WTC11 (cell line): ENCODE measurements at regions not wholly inside any gene's neighbourhood (a gene's known extent, or its start where the extent isn't known, plus 50 kb on each side); places are given as distances from the start of the nearest gene placed in this dataset.
"Not testable (repeated sequence)": the region's sequence is repeated elsewhere in the genome, so short reads cannot be mapped to it uniquely, and the experiment has no call there.

Experiments
- ATAC-seq: fragments of 200-7000 bp; cut with Tn5 transposase; 2 replicates; pipeline ENCODE4 v1.10.0; 2021; ENCODE audit warnings: mild to moderate bottlenecking, moderate library complexity
- CTCF ChIA-PET: fragments of 300-600 bp; sonication (Branson Sonifier 250); formaldehyde crosslinking; loops from one replicate; lab custom pipeline; 2021; ENCODE audit warnings: antibody characterized with exemption; lab: Charles Lee
- POLR2A ChIA-PET: fragments of 350-600 bp; sonication (Branson Sonifier 250); formaldehyde crosslinking; loops from one replicate; lab custom pipeline; 2021; ENCODE audit warnings: antibody characterized with exemption; lab: Charles Lee
- DNase-seq: peaks from one replicate; pipeline ENCODE4 v3.0.0; 2021; ENCODE audit warnings: low spot score
- H3K27ac Mint-ChIP-seq: 2 replicates; pipeline ENCODE4 v1.8.0; 2021; ENCODE audit warnings: mixed read lengths
- H3K27me3 Mint-ChIP-seq: 2 replicates; pipeline ENCODE4 v1.8.0; 2021; ENCODE audit warnings: low read depth, mild to moderate bottlenecking, moderate library complexity, mixed read lengths
- H3K36me3 Mint-ChIP-seq: 2 replicates; pipeline ENCODE4 v1.8.0; 2021; ENCODE audit warnings: mixed read lengths
- H3K4me1 Mint-ChIP-seq: 2 replicates; pipeline ENCODE4 v1.8.0; 2022; ENCODE audit warnings: mixed read lengths
- H3K4me3 Mint-ChIP-seq: 2 replicates; pipeline ENCODE4 v1.8.0; 2021; ENCODE audit warnings: mild to moderate bottlenecking, moderate library complexity, mixed read lengths
- H3K9me3 Mint-ChIP-seq: 2 replicates; pipeline ENCODE4 v1.8.0; 2021; ENCODE audit warnings: mixed read lengths
- ARID4B ChIP-seq: sonication (generic); formaldehyde crosslinking; IDR thresholded peaks from 2 replicates; pipeline ENCODE4 v1.8.0; 2023; ENCODE audit warnings: missing genetic modification reagents, mild to moderate bottlenecking, borderline replicate concordance
- ATF6 ChIP-seq: sonication (generic); formaldehyde crosslinking; IDR thresholded peaks from 2 replicates; pipeline ENCODE4 v1.8.1; 2023; ENCODE audit warnings: mild to moderate bottlenecking, missing genetic modification reagents
- CREB1 ChIP-seq: sonication (generic); formaldehyde crosslinking; IDR thresholded peaks from 2 replicates; pipeline ENCODE4 v1.8.0; 2023; ENCODE audit warnings: mild to moderate bottlenecking, missing genetic modification reagents
- CREM ChIP-seq: sonication (generic); formaldehyde crosslinking; IDR thresholded peaks from 2 replicates; pipeline ENCODE4 v1.8.1; 2022; ENCODE audit warnings: mild to moderate bottlenecking, missing genetic modification reagents, moderate library complexity
- ELF4 ChIP-seq: sonication (generic); formaldehyde crosslinking; IDR thresholded peaks from 2 replicates; pipeline ENCODE4 v1.8.1; 2022; ENCODE audit warnings: low read depth, mild to moderate bottlenecking, moderate library complexity, missing genetic modification reagents
- GABPB1 ChIP-seq: sonication (generic); formaldehyde crosslinking; IDR thresholded peaks from 2 replicates; pipeline ENCODE4 v1.8.1; 2023; ENCODE audit warnings: mild to moderate bottlenecking, missing genetic modification reagents
- GRHL2 ChIP-seq: fragments of 250-450 bp; sonication (Bioruptor Pico); IDR thresholded peaks from 2 replicates; pipeline ENCODE4 v1.8.0; 2022; ENCODE audit warnings: mild to moderate bottlenecking, moderate library complexity; ENCODE audit not compliant: insufficient replicate concordance, severe bottlenecking
- JUN ChIP-seq: sonication (generic); formaldehyde crosslinking; IDR thresholded peaks from 2 replicates; pipeline ENCODE4 v1.8.0; 2023; ENCODE audit warnings: mild to moderate bottlenecking, missing genetic modification reagents
- KAT7 ChIP-seq: sonication (generic); formaldehyde crosslinking; IDR thresholded peaks from 2 replicates; pipeline ENCODE4 v1.8.1; 2023; ENCODE audit warnings: missing genetic modification reagents, mild to moderate bottlenecking, borderline replicate concordance
- SMAD3 ChIP-seq: sonication (generic); formaldehyde crosslinking; IDR thresholded peaks from 2 replicates; pipeline ENCODE4 v1.8.0; 2022; ENCODE audit warnings: missing genetic modification reagents, mild to moderate bottlenecking, borderline replicate concordance
- STAT6 ChIP-seq: sonication (generic); formaldehyde crosslinking; conservative IDR thresholded peaks from 2 replicates; pipeline ENCODE4 v1.8.1; 2023; ENCODE audit warnings: mild to moderate bottlenecking, low read depth, missing genetic modification reagents, moderate library complexity
- TCF7 ChIP-seq: sonication (generic); formaldehyde crosslinking; IDR thresholded peaks from 2 replicates; pipeline ENCODE4 v1.8.0; 2022; ENCODE audit warnings: mild to moderate bottlenecking, low read depth, missing genetic modification reagents, moderate library complexity
- TEAD4 ChIP-seq: sonication (generic); formaldehyde crosslinking; IDR thresholded peaks from 2 replicates; pipeline ENCODE4 v1.8.0; 2022; ENCODE audit warnings: mild to moderate bottlenecking, missing genetic modification reagents
- USF2 ChIP-seq: sonication (generic); formaldehyde crosslinking; IDR thresholded peaks from 2 replicates; pipeline ENCODE4 v1.8.1; 2023; ENCODE audit warnings: mild to moderate bottlenecking, missing genetic modification reagents, moderate library complexity
- ZMAT4 ChIP-seq: fragments of 250-450 bp; sonication (Bioruptor Pico); IDR thresholded peaks from 2 replicates; pipeline ENCODE4 v1.9.0; 2021; ENCODE audit warnings: mild to moderate bottlenecking
- ZNF121 ChIP-seq: sonication (generic); formaldehyde crosslinking; IDR thresholded peaks from 2 replicates; pipeline ENCODE4 v1.8.0; 2023; ENCODE audit warnings: missing genetic modification reagents
- ZNF317 ChIP-seq: sonication (generic); formaldehyde crosslinking; IDR thresholded peaks from 2 replicates; pipeline ENCODE4 v1.8.1; 2023; ENCODE audit warnings: low read depth, mild to moderate bottlenecking, moderate library complexity, missing genetic modification reagents, borderline replicate concordance
- ZNF396 ChIP-seq: fragments of 250-450 bp; sonication (Bioruptor Pico); IDR thresholded peaks from 2 replicates; pipeline ENCODE4 v1.8.0; 2021; ENCODE audit warnings: mild to moderate bottlenecking, moderate library complexity, borderline replicate concordance
- ZSCAN18 ChIP-seq: fragments of 250-450 bp; sonication (Bioruptor Pico); IDR thresholded peaks from 2 replicates; pipeline ENCODE4 v2.1.2; 2022; ENCODE audit warnings: mild to moderate bottlenecking, moderate library complexity

GRCh38 chr16:29326164-29327125, 80.1 kb downstream of the NPIPB11 start:
- ATAC-seq, H3K4me3 Mint-ChIP-seq, H3K27ac Mint-ChIP-seq, POLR2A ChIA-PET, H3K4me1 Mint-ChIP-seq, DNase-seq, H3K36me3 Mint-ChIP-seq, CTCF ChIA-PET, H3K27me3 Mint-ChIP-seq, H3K9me3 Mint-ChIP-seq: not testable (repeated sequence)

GRCh38 chr16:29323725-29324124, 82.8 kb downstream of the NPIPB11 start:
- H3K9me3 Mint-ChIP-seq, H3K27me3 Mint-ChIP-seq, H3K36me3 Mint-ChIP-seq, H3K27ac Mint-ChIP-seq, DNase-seq, H3K4me3 Mint-ChIP-seq, CTCF ChIA-PET, POLR2A ChIA-PET: not testable (repeated sequence)
- peaks cover 24% of the 10 kb centered on the region for H3K4me1 Mint-ChIP-seq
- ATAC-seq, result peak; percentile 29; the same call in 1 of the 2 replicates

GRCh38 chr16:29321585-29321984, 84.9 kb downstream of the NPIPB11 start:
- peak overlapping the region; percentile 78; the same call in 1 of the 2 replicates for H3K27ac Mint-ChIP-seq
- no peaks in the 10 kb centered on the region for H3K9me3 Mint-ChIP-seq
- no peak for ATAC-seq
- ChIA-PET CTCF (no interaction called here), POLR2A (no interaction called here)
- peaks cover 26% of the 10 kb centered on the region for H3K4me1 Mint-ChIP-seq
- no peak for DNase-seq
- no peak overlapping the region for H3K4me3 Mint-ChIP-seq
- no peaks in the 10 kb centered on the region for H3K36me3 Mint-ChIP-seq
- TF ChIP-seq JUN (no peak), ZNF317 (CRISPR knock-in tag) (no peak), ZNF121 (CRISPR knock-in tag) (no peak), CREB1 (CRISPR knock-in tag) (no peak), USF2 (CRISPR knock-in tag) (no peak), ZNF396 (CRISPR knock-in tag) (no peak), ARID4B (CRISPR knock-in tag) (no peak), CREM (no peak), GRHL2 (CRISPR knock-in tag) (no peak), ZSCAN18 (CRISPR knock-in tag) (no peak), GABPB1 (CRISPR knock-in tag) (no peak), TEAD4 (no peak), KAT7 (no peak), ATF6 (no peak), STAT6 (CRISPR knock-in tag) (no peak), ELF4 (no peak), SMAD3 (no peak), ZMAT4 (CRISPR knock-in tag) (no peak), TCF7 (CRISPR knock-in tag) (no peak)
- no peaks in the 10 kb centered on the region for H3K27me3 Mint-ChIP-seq
